ENCODE measurements at regions not wholly inside any gene's neighbourhood (a gene's known extent, or its start where the extent isn't known, plus 50 kb on each side); places are given as distances from the start of the nearest gene placed in this dataset.
"Not testable (repeated sequence)": the region's sequence is repeated elsewhere in the genome, so short reads cannot be mapped to it uniquely, and the experiment has no call there.

- no peak for DNase-seq (ENCODE audit: low spot score)
Observed at GRCh38 chr2:175686002-175686401, 316.1 kb downstream of the LNPK start.

GRCh38 chr2:175684466-175684865, 317.6 kb downstream of the LNPK start:
- DNase-seq (ENCODE audit: low spot score), result no peak

GRCh38 chr2:175679728-175680127, 322.3 kb downstream of the LNPK start:
- DNase-seq (ENCODE audit: low spot score), result no peak

- DNase-seq (ENCODE audit: low spot score), result no peak
Observed at GRCh38 chr2:175679231-175679630, 322.8 kb downstream of the LNPK start.

GRCh38 chr2:175677880-175678279, 324.2 kb downstream of the LNPK start:
- DNase-seq (ENCODE audit: low spot score), result no peak

- no peak for DNase-seq (ENCODE audit: low spot score)
Observed at GRCh38 chr2:175676813-175677212, 325.3 kb downstream of the LNPK start.

- DNase-seq (ENCODE audit: low spot score), result not testable (repeated sequence)
Observed at GRCh38 chr2:175668804-175669203, 333.3 kb downstream of the LNPK start.

GRCh38 chr2:175662335-175662734, 339.7 kb downstream of the LNPK start:
- DNase-seq (ENCODE audit: low spot score), result no peak

GRCh38 chr2:175648577-175649063, 353.4 kb downstream of the LNPK start:
- DNase-seq (ENCODE audit: low spot score), result no peak

GRCh38 chr2:175647058-175647457, 355.0 kb downstream of the LNPK start:
- DNase-seq (ENCODE audit: low spot score), result no peak

- peak; percentile 28 for DNase-seq (ENCODE audit: low spot score)
Observed at GRCh38 chr2:175640655-175641054, 361.4 kb downstream of the LNPK start.

GRCh38 chr2:175633227-175633626, 368.8 kb downstream of the LNPK start:
- DNase-seq (ENCODE audit: low spot score), result no peak

- DNase-seq (ENCODE audit: low spot score), result no peak
Observed at GRCh38 chr2:175631245-175631623, 370.8 kb downstream of the LNPK start.

- peak; percentile 23 for DNase-seq (ENCODE audit: low spot score)
Observed at GRCh38 chr2:175630280-175631244, 371.5 kb downstream of the LNPK start.

- DNase-seq (ENCODE audit: low spot score), result no peak
Observed at GRCh38 chr2:175628243-175628642, 373.8 kb downstream of the LNPK start.

GRCh38 chr2:175627405-175627804, 374.7 kb downstream of the LNPK start:
- no peak for DNase-seq (ENCODE audit: low spot score)

- no peak for DNase-seq (ENCODE audit: low spot score)
Observed at GRCh38 chr2:175626796-175627195, 375.3 kb downstream of the LNPK start.

GRCh38 chr2:175624785-175625184, 377.3 kb downstream of the LNPK start:
- no peak for DNase-seq (ENCODE audit: low spot score)

- no peak for DNase-seq (ENCODE audit: low spot score)
Observed at GRCh38 chr2:175624211-175624761, 377.8 kb downstream of the LNPK start.

GRCh38 chr2:175621821-175622220, 380.2 kb downstream of the LNPK start:
- DNase-seq (ENCODE audit: low spot score), result no peak

- DNase-seq (ENCODE audit: low spot score), result no peak
Observed at GRCh38 chr2:175620106-175620505, 382.0 kb downstream of the LNPK start.

GRCh38 chr2:175619179-175620045, 382.7 kb downstream of the LNPK start:
- no peak for DNase-seq (ENCODE audit: low spot score)

Data from HuH-7.5 (cell line).